IMR-90 (cell line): ENCODE measurements at regions not wholly inside any gene's neighbourhood (a gene's known extent, or its start where the extent isn't known, plus 50 kb on each side); places are given as distances from the start of the nearest gene placed in this dataset.
A peak's percentile ranks its signal among the peaks of the same experiment; 100 is the strongest.

ENCODE experiments used
- ATAC-seq: fragments of 200-7000 bp; cut with Tn5 transposase; 2 replicates; pipeline ENCODE4 v1.9.1; 2020; ENCODE audit warnings: low read depth, mild to moderate bottlenecking, moderate library complexity
- BruUV-seq: library from RNA; stranded (reverse); fragments of 400-500 nt; replicated peaks from 2 replicates; lab custom pipeline; 2021; lab: Mats Ljungman, UMichigan
- CTCF ChIA-PET: fragments of 300-600 bp; formaldehyde crosslinking; extraction: SDS; loops from one replicate; lab custom pipeline; 2021; ENCODE audit warnings: antibody characterized with exemption; lab: Yijun Ruan, JAX
- POLR2A ChIA-PET: fragments of 300-600 bp; sonication (Branson Sonifier 250); formaldehyde crosslinking; loops from one replicate; lab custom pipeline; 2022; ENCODE audit warnings: antibody characterized with exemption; ENCODE audit not compliant: unreplicated experiment; lab: Charles Lee
- DNase-seq: peaks from one replicate; pipeline ENCODE4 v3.0.0; 2013
- H2AFZ ChIP-seq: replicated peaks from 2 replicates; pipeline ENCODE3; 2013; ENCODE audit warnings: low read length, mild to moderate bottlenecking; ENCODE audit not compliant: poor library complexity
- H2AK5ac ChIP-seq: 2 replicates; pipeline ENCODE4 v1.6.1; 2013; ENCODE audit warnings: low read depth, low read length, inconsistent platforms
- H2AK9ac ChIP-seq: replicated peaks from 2 replicates; pipeline ENCODE3; 2013; ENCODE audit warnings: mild to moderate bottlenecking, low read depth, low read length, moderate library complexity; ENCODE audit not compliant: poor library complexity
- H2BK120ac ChIP-seq: 2 replicates; pipeline ENCODE4 v1.6.1; 2013; ENCODE audit warnings: low read depth, low read length, inconsistent platforms
- H2BK15ac ChIP-seq: 3 replicates; pipeline ENCODE4 v1.6.1; 2013; ENCODE audit warnings: low read depth, low read length, inconsistent platforms
- H2BK20ac ChIP-seq: 2 replicates; pipeline ENCODE4 v1.6.1; 2013; ENCODE audit warnings: low read depth, mild to moderate bottlenecking, inconsistent platforms, low read length, moderate library complexity
- H2BK5ac ChIP-seq: 2 replicates; pipeline ENCODE4 v1.6.1; 2013; ENCODE audit warnings: mild to moderate bottlenecking, low read depth, low read length, inconsistent platforms; ENCODE audit not compliant: poor library complexity, severe bottlenecking
- H3K14ac ChIP-seq: replicated peaks from 2 replicates; pipeline ENCODE4 v1.6.1; 2013; ENCODE audit warnings: low read depth, low read length, inconsistent platforms
- H3K18ac ChIP-seq: 2 replicates; pipeline ENCODE4 v1.6.1; 2013; ENCODE audit warnings: low read depth, low read length, control low read depth
- H3K23ac ChIP-seq: 2 replicates; pipeline ENCODE4 v1.6.1; 2013; ENCODE audit warnings: low read depth, low read length, inconsistent platforms
- H3K27ac ChIP-seq: 2 replicates; pipeline ENCODE4 v1.5.1; 2013; ENCODE audit warnings: mild to moderate bottlenecking, control low read depth, low read length; ENCODE audit not compliant: insufficient read depth
- H3K27me3 ChIP-seq: 2 replicates; pipeline ENCODE4 v1.6.1; 2013; ENCODE audit warnings: low read length; ENCODE audit not compliant: control insufficient read depth, insufficient read depth
- H3K36me3 ChIP-seq: 2 replicates; pipeline ENCODE4 v1.6.1; 2013; ENCODE audit warnings: low read length, mixed read lengths; ENCODE audit not compliant: control insufficient read depth, insufficient read depth
- H3K4ac ChIP-seq: 2 replicates; pipeline ENCODE4 v1.6.1; 2013; ENCODE audit warnings: low read depth, low read length, inconsistent platforms
- H3K4me1 ChIP-seq: 2 replicates; pipeline ENCODE4 v1.6.1; 2013; ENCODE audit warnings: low read length, mixed read lengths; ENCODE audit not compliant: control insufficient read depth, insufficient read depth
- H3K4me2 ChIP-seq: 2 replicates; pipeline ENCODE4 v1.6.1; 2013; ENCODE audit warnings: low read depth, mild to moderate bottlenecking, control low read depth, low read length, moderate library complexity
- H3K4me3 ChIP-seq: 2 replicates; pipeline ENCODE4 v1.5.1; 2013; ENCODE audit warnings: low read depth, mild to moderate bottlenecking, control low read depth, low read length, moderate library complexity; ENCODE audit not compliant: insufficient read depth
- H3K56ac ChIP-seq: 2 replicates; pipeline ENCODE4 v1.6.1; 2013; ENCODE audit warnings: low read length, inconsistent platforms; ENCODE audit not compliant: insufficient read depth; ENCODE audit errors: extremely low read depth
- H3K79me1 ChIP-seq, 2 experiments: 2 replicates each; pipeline ENCODE4 v1.6.1; 2013; ENCODE audit warnings: low read length in 2 of 2, inconsistent platforms in 1 of 2, low read depth in 1 of 2
- H3K9ac ChIP-seq: 2 replicates; pipeline ENCODE4 v1.6.1; 2013; ENCODE audit warnings: low read depth, low read length, control low read depth
- H3K9me1 ChIP-seq: 2 replicates; pipeline ENCODE4 v1.6.1; 2013; ENCODE audit warnings: low read length, inconsistent platforms; ENCODE audit not compliant: insufficient read depth
- H3K9me3 ChIP-seq: 2 replicates; pipeline ENCODE4 v1.6.1; 2013; ENCODE audit warnings: low read length; ENCODE audit not compliant: control insufficient read depth, insufficient read depth
- H4K20me1 ChIP-seq: 2 replicates; pipeline ENCODE4 v1.6.1; 2013; ENCODE audit warnings: low read length, inconsistent platforms; ENCODE audit not compliant: insufficient read depth
- H4K5ac ChIP-seq: 2 replicates; pipeline ENCODE4 v1.6.1; 2013; ENCODE audit warnings: mild to moderate bottlenecking, low read depth, low read length, control low read depth
- H4K8ac ChIP-seq, 2 experiments: 2 replicates each; pipeline ENCODE4 v1.6.1; 2013; ENCODE audit warnings: low read depth in 2 of 2, low read length in 2 of 2, control low read depth in 1 of 2, inconsistent platforms in 1 of 2
- H4K91ac ChIP-seq: 2 replicates; pipeline ENCODE4 v1.6.1; 2013; ENCODE audit warnings: low read depth, low read length, inconsistent platforms; ENCODE audit not compliant: insufficient read depth
- CEBPB ChIP-seq: IDR thresholded peaks from 2 replicates; pipeline ENCODE4 v1.6.1; 2012; ENCODE audit warnings: low read depth, low read length, improper control_type of control experiment
- MAFK ChIP-seq: IDR thresholded peaks from 2 replicates; pipeline ENCODE4 v1.6.1; 2012; ENCODE audit warnings: low read depth, low read length, improper control_type of control experiment
- MAZ ChIP-seq: IDR thresholded peaks from 2 replicates; pipeline ENCODE4 v1.6.1; 2012; ENCODE audit warnings: low read depth, mild to moderate bottlenecking, low read length, improper control_type of control experiment, moderate library complexity, borderline replicate concordance
- RCOR1 ChIP-seq: IDR thresholded peaks from 2 replicates; pipeline ENCODE4 v1.6.1; 2012; ENCODE audit warnings: mild to moderate bottlenecking, low read length, improper control_type of control experiment; ENCODE audit not compliant: insufficient replicate concordance
- RFX5 ChIP-seq: IDR thresholded peaks from 2 replicates; pipeline ENCODE4 v1.8.0; 2012; ENCODE audit warnings: low read depth, mild to moderate bottlenecking, low read length, moderate library complexity
- WGBS, 2 experiments: methylation state at CpG; one replicate each; pipeline versions ENCODE4 v1.1.5 to v1.1.7; 2013; ENCODE audit warnings: missing lambda C conversion rate in 2 of 2; ENCODE audit not compliant: insufficient read length in 1 of 2; ENCODE audit errors: extremely low coverage in 2 of 2; 5-methylcytosine and 5-hydroxymethylcytosine counted together
- dilution Hi-C: fragments of 300-500 bp; cut with HindIII; formaldehyde crosslinking; loops from one replicate; pipeline ENCODE4 v1.14.3; 2018; ENCODE audit warnings: low sequenced_read_pairs; ENCODE audit not compliant: unreplicated experiment
- in situ Hi-C: fragments of 300-500 bp; cut with MboI; formaldehyde crosslinking; loops from 3 replicates; pipeline ENCODE4 v1.14.3; 2019; ENCODE audit warnings: low sequenced_read_pairs, inconsistent platforms, mixed read lengths
- intact Hi-C: fragments of 100-400 bp; cut with micrococcal nuclease; formaldehyde crosslinking; loops from 2 replicates; pipeline ENCODE4 v1.10.0; 2022
- TF ChIP-seq, protein P1 (sequence below): conservative IDR thresholded peaks from 2 replicates; pipeline ENCODE4 v1.5.1; 2012; ENCODE audit warnings: mild to moderate bottlenecking, low read depth, low read length, improper control_type of control experiment

DNA sequence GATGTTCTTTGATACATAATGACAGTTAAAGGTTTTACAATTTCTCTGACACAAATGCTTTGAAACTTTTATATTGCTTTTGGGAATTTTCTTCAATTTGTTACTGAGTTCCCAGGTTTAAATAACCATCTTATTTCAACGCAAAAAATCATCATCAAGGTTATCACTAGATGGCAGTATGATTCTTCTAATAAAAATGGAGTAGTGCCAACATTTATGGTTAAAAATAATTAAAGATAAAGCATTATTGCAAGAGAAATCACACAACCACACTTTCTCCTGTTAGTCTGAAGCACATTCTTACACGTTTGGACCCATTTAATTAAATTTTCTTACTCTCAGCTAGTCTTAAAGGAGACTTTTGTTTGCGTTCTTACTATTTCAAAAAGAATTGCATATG is 611.3 kb upstream of the CPXCR1 start:
- in situ Hi-C loops, result no loop called here
- Histone ChIP-seq H3K27me3 (no peaks in the 10 kb centered on the region), H2AFZ (no peak overlapping the region), H3K9me1 (no peaks in the 10 kb centered on the region), H4K8ac (no peak overlapping the region), H3K14ac (no peak overlapping the region), H2AK5ac (no peak overlapping the region), H2BK120ac (no peak overlapping the region), H4K5ac (no peak overlapping the region), H2BK20ac (no peak overlapping the region), H3K18ac (no peak overlapping the region), H3K9me3 (no peaks in the 10 kb centered on the region), H3K4me3 (no peak overlapping the region), H2AK9ac (no peak overlapping the region), H4K20me1 (no peaks in the 10 kb centered on the region), H4K91ac (no peak overlapping the region), H3K79me1 (no peaks in the 10 kb centered on the region), H3K23ac (no peak overlapping the region), H3K4me2 (no peak overlapping the region), H3K36me3 (no peaks in the 10 kb centered on the region), H3K9ac (no peak overlapping the region), H2BK5ac (no peak overlapping the region), H2BK15ac (no peak overlapping the region), H3K56ac (no peak overlapping the region), H3K4me1 (no peaks in the 10 kb centered on the region), H3K27ac (no peak overlapping the region), H3K4ac (no peak overlapping the region)
- WGBS, 2 experiments, result no CpG with 5 or more reads among the region's 3 CpGs
- ChIA-PET CTCF (no interaction called here), POLR2A (no interaction called here)
- DNase-seq (no peak), ATAC-seq (no peak)
- TF ChIP-seq, protein P1, sequence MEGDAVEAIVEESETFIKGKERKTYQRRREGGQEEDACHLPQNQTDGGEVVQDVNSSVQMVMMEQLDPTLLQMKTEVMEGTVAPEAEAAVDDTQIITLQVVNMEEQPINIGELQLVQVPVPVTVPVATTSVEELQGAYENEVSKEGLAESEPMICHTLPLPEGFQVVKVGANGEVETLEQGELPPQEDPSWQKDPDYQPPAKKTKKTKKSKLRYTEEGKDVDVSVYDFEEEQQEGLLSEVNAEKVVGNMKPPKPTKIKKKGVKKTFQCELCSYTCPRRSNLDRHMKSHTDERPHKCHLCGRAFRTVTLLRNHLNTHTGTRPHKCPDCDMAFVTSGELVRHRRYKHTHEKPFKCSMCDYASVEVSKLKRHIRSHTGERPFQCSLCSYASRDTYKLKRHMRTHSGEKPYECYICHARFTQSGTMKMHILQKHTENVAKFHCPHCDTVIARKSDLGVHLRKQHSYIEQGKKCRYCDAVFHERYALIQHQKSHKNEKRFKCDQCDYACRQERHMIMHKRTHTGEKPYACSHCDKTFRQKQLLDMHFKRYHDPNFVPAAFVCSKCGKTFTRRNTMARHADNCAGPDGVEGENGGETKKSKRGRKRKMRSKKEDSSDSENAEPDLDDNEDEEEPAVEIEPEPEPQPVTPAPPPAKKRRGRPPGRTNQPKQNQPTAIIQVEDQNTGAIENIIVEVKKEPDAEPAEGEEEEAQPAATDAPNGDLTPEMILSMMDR, result 0 out of 2 replicates have a peak, but pooled peaks have one; percentile 17
- no peak for TF ChIP-seq RFX5
- no peak for TF ChIP-seq MAFK
- TF ChIP-seq CEBPB, result no peak
- TF ChIP-seq RCOR1, result no peak
- no peak for TF ChIP-seq MAZ
- dilution Hi-C loops, result no loop called here
- intact Hi-C loops, result no loop called here
- BruUV-seq, result no TSS peak
